Osteoblast (primary cell): ENCODE measurements at regions not wholly inside any gene's neighbourhood (a gene's known extent, or its start where the extent isn't known, plus 50 kb on each side); places are given as distances from the start of the nearest gene placed in this dataset.

ENCODE experiments used
- DNase-seq: peaks from one replicate; pipeline ENCODE4 v3.0.0; 2011; ENCODE audit warnings: low spot score, mixed read lengths; ENCODE audit not compliant: insufficient read length; ENCODE audit errors: missing footprints
- H2AFZ ChIP-seq: 2 replicates; pipeline ENCODE4 v1.6.0; 2011; ENCODE audit warnings: mild to moderate bottlenecking, low read length
- H3K27ac ChIP-seq: 2 replicates; pipeline ENCODE4 v1.5.1; 2011; ENCODE audit warnings: mild to moderate bottlenecking, low read depth, low read length, moderate library complexity
- H3K27me3 ChIP-seq: 2 replicates; pipeline ENCODE4 v1.6.0; 2012; ENCODE audit warnings: mild to moderate bottlenecking, control low read depth, inconsistent platforms, low read length, moderate library complexity; ENCODE audit not compliant: insufficient read depth
- H3K36me3 ChIP-seq: 2 replicates; pipeline ENCODE4 v1.5.1; 2011; ENCODE audit warnings: mild to moderate bottlenecking, low read length, control low read depth, moderate library complexity; ENCODE audit not compliant: insufficient read depth
- H3K4me1 ChIP-seq: 2 replicates; pipeline ENCODE4 v1.5.1; 2011; ENCODE audit warnings: mild to moderate bottlenecking, low read length, control low read depth, moderate library complexity; ENCODE audit not compliant: insufficient read depth
- H3K4me2 ChIP-seq: 2 replicates; pipeline ENCODE4 v1.6.0; 2011; ENCODE audit warnings: mild to moderate bottlenecking, low read length; ENCODE audit not compliant: insufficient read depth
- H3K4me3 ChIP-seq: fragments of 200-600 bp; sonication (generic); 3 replicates; pipeline ENCODE4 v1.5.1; 2012; ENCODE audit warnings: mild to moderate bottlenecking, low read length, inconsistent platforms; ENCODE audit not compliant: insufficient read depth
- H3K79me2 ChIP-seq: 2 replicates; pipeline ENCODE4 v1.6.0; 2012; ENCODE audit warnings: mild to moderate bottlenecking, low read length, control low read depth, inconsistent platforms; ENCODE audit not compliant: insufficient read depth
- H3K9me3 ChIP-seq: 2 replicates; pipeline ENCODE4 v1.5.1; 2011; ENCODE audit warnings: low read depth, low read length, control low read depth
- H4K20me1 ChIP-seq: 2 replicates; pipeline ENCODE4 v1.6.0; 2012; ENCODE audit warnings: mild to moderate bottlenecking, low read length, control low read depth; ENCODE audit not compliant: insufficient read depth
- TF ChIP-seq, protein P1 (sequence below): IDR thresholded peaks from 2 replicates; pipeline ENCODE4 v1.5.1; 2011; ENCODE audit warnings: mild to moderate bottlenecking, low read depth, low read length, moderate library complexity; ENCODE audit errors: extremely low read depth

DNA sequence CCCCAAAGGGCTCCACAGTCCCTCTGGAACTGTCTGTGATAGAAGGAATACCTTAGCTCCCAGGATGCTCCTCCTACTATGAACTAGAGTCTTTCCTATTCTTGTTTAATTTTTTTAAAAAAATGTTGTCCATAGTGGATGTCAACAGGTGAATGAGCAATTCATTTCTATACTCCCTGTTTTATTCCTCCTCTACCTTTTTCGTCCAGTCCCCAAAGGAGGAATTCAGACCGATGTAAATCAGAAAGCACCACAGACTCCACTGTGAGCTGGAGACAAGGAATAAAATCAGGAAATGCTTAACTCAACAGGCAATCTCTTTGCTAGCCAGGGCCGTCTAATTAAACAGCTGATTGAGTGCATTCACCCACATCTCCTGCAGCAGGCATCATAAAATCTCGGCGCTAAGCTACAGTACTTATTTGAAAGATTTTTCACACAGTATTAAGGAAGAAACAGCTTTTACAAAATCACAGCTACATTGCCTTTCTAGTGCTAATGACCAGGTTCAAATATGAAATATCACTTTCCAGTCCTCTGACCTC, 381.6 kb downstream of the SIPA1L2 start:
- Histone ChIP-seq H3K27ac (no peak overlapping the region), H2AFZ (no peak overlapping the region)
- TF ChIP-seq, protein P1, sequence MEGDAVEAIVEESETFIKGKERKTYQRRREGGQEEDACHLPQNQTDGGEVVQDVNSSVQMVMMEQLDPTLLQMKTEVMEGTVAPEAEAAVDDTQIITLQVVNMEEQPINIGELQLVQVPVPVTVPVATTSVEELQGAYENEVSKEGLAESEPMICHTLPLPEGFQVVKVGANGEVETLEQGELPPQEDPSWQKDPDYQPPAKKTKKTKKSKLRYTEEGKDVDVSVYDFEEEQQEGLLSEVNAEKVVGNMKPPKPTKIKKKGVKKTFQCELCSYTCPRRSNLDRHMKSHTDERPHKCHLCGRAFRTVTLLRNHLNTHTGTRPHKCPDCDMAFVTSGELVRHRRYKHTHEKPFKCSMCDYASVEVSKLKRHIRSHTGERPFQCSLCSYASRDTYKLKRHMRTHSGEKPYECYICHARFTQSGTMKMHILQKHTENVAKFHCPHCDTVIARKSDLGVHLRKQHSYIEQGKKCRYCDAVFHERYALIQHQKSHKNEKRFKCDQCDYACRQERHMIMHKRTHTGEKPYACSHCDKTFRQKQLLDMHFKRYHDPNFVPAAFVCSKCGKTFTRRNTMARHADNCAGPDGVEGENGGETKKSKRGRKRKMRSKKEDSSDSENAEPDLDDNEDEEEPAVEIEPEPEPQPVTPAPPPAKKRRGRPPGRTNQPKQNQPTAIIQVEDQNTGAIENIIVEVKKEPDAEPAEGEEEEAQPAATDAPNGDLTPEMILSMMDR, result no peak

DNA sequence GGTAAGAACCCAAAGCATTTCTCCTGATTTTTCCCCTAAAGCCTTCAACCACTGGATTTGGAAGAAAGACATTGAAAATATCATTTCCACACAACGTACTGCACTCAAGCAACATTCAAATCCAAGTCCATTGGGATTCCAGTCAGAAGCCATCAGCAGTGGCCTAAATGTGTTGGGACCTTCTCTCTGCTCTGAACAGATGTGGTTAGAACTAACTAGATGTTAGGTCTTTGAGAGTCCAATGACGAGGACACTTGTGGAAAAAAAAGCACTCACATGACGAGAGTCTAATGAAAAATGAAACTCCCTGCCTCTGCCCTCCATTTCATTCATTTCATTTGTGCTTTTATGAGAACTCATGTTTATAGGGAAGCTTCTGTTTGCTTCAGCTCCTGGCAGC, 382.3 kb downstream of the SIPA1L2 start:
- Histone ChIP-seq H3K9me3 (no peaks in the 10 kb centered on the region), H3K4me1 (no peaks in the 10 kb centered on the region), H3K4me2 (no peak overlapping the region), H3K79me2 (no peaks in the 10 kb centered on the region), H3K27ac (no peak overlapping the region), H2AFZ (no peak overlapping the region), H3K36me3 (no peaks in the 10 kb centered on the region), H3K4me3 (no peak overlapping the region), H3K27me3 (no peaks in the 10 kb centered on the region), H4K20me1 (no peaks in the 10 kb centered on the region)
- no peak for DNase-seq
- TF ChIP-seq, protein P1, result no peak

More for the DNA sequence above, 381.6 kb downstream of the SIPA1L2 start:
- H3K4me2 ChIP-seq, result no peak overlapping the region
- H3K27me3 ChIP-seq, result no peaks in the 10 kb centered on the region
- H4K20me1 ChIP-seq, result no peaks in the 10 kb centered on the region
- no peak overlapping the region for H3K4me3 ChIP-seq
- no peaks in the 10 kb centered on the region for H3K4me1 ChIP-seq
- no peaks in the 10 kb centered on the region for H3K9me3 ChIP-seq
- no peak for DNase-seq
- no peaks in the 10 kb centered on the region for H3K36me3 ChIP-seq
- H3K79me2 ChIP-seq, result no peaks in the 10 kb centered on the region

DNA sequence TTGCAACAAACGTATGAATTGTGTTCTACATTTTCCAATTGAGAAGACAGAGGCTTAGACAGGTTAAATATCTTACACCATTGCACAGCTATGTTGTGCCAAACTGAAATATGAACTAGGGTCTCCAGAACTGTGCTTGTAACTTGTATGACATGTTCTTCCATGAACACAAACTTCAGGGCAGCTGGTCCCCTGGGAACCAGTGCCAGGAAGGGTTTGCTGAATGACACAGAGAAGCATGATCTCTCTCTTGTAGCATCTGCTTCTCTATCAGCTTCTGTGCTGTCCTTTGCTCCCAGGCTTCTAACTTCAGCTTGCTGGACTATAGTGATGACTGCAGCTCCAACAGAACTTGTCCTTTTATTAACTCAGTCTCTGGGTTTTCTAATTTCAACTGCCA, 385.5 kb downstream of the SIPA1L2 start:
- Histone ChIP-seq H3K4me1 (no peaks in the 10 kb centered on the region), H4K20me1 (no peaks in the 10 kb centered on the region), H3K4me3 (no peak overlapping the region), H3K79me2 (no peaks in the 10 kb centered on the region), H3K9me3 (no peaks in the 10 kb centered on the region), H3K36me3 (no peaks in the 10 kb centered on the region), H3K27ac (no peak overlapping the region), H2AFZ (no peak overlapping the region), H3K27me3 (no peaks in the 10 kb centered on the region), H3K4me2 (no peak overlapping the region)
- TF ChIP-seq, protein P1, result no peak
- no peak for DNase-seq

DNA sequence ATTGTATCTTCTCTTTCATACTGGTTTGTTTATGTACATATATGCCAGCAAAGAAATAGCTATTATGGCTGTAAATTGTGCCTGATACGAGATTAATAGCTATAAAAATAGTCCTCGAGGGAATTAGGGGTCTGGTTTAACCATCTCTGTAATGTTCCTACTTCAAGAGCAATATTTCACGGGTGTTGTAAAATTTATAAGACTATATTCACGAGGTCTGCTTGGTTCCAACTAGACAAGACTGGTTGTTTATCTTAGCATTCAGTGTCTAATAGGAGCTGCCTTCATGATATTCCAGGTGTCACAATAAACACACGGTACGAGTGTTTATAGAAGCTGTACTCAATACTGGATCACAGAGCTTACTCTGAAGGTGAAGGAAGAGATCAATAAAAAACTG, 389.9 kb downstream of the SIPA1L2 start:
- Histone ChIP-seq H3K27me3 (no peaks in the 10 kb centered on the region), H3K36me3 (no peaks in the 10 kb centered on the region), H3K9me3 (no peaks in the 10 kb centered on the region), H3K79me2 (no peaks in the 10 kb centered on the region), H2AFZ (no peak overlapping the region), H3K4me2 (no peak overlapping the region), H3K4me3 (no peak overlapping the region), H3K4me1 (no peaks in the 10 kb centered on the region), H3K27ac (no peak overlapping the region), H4K20me1 (no peaks in the 10 kb centered on the region)
- no peak for DNase-seq
- TF ChIP-seq, protein P1, result no peak
